ENCODE measurements at regions not wholly inside any gene's neighbourhood (a gene's known extent, or its start where the extent isn't known, plus 50 kb on each side); places are given as distances from the start of the nearest gene placed in this dataset.

DNA sequence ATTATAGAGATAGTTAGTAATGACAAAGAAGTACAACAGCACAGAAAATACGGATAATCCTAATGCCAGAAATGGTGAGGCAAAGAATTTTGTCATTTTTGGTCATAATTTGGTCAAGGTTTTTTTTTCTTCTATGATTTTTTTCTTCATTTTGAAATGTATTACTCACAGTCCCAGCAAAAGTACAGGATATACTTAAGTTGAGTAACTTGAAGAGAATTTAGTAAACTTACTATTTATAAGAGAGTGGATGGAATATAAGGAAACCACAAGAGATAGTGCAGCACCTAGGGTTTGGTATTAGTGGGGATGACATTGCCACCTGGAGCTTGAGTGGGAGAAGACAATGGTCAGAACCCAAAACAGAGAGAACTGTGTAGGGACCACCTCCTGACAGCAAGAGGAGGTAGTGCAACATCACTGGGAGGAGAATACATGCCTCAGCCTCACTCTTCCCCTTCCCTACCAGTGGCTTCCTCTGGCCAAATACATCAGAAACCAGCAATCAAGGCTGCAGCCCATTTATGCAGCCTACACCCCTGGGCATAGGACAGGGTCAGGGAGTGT lies 434.5 kb upstream of the TRPC7 start:
- TF ChIP-seq ZFX (IDR thresholded peaks at IDR 0.05; ENCODE audit: borderline replicate concordance): no peak
- no peak for TF ChIP-seq CTCF (IDR thresholded peaks at IDR 0.05)
- no peak overlapping the region for H3K27ac ChIP-seq

GRCh38 chr5:136793300-136793699 lies 428.0 kb upstream of the TRPC7 start:
- TF ChIP-seq ZFX (IDR thresholded peaks at IDR 0.05; ENCODE audit: borderline replicate concordance) (no peak), CTCF (IDR thresholded peaks at IDR 0.05) (no peak)

GRCh38 chr5:136781464-136781863 lies 416.1 kb upstream of the TRPC7 start:
- TF ChIP-seq ZFX (IDR thresholded peaks at IDR 0.05; ENCODE audit: borderline replicate concordance): no peak
- TF ChIP-seq CTCF (IDR thresholded peaks at IDR 0.05): no peak
- no peak overlapping the region for H3K27ac ChIP-seq

More at GRCh38 chr5:136793300-136793699, 428.0 kb upstream of the TRPC7 start:
- no peak overlapping the region for H3K27ac ChIP-seq

DNA sequence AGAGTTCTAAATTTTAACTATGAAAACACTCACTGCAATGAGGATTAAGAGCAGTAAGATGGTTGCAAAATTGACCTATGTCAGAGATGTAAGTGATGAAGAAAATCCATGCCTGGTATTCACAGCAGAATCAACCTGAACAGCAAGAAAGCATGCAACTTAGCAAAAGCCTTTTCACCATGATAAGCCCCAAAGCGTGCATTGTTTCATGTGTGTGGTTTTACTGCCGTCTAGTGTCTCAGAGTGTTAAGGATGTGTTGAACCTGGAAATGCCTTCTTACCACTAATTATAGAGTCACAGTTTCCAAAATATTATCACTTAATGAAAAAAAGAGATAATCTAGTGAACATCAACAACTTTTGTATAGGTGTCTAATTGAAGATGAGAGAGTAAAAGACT lies 415.2 kb upstream of the TRPC7 start:
- H3K27ac ChIP-seq: no peak overlapping the region
- no peak for TF ChIP-seq ZFX (IDR thresholded peaks at IDR 0.05; ENCODE audit: borderline replicate concordance)
- TF ChIP-seq CTCF (IDR thresholded peaks at IDR 0.05): no peak

- TF ChIP-seq ZFX (IDR thresholded peaks at IDR 0.05; ENCODE audit: borderline replicate concordance) (no peak), CTCF (IDR thresholded peaks at IDR 0.05) (no peak)
- H3K27ac ChIP-seq: no peak overlapping the region
These were observed 410.9 kb upstream of the TRPC7 start for GRCh38 chr5:136776022-136776927.

DNA sequence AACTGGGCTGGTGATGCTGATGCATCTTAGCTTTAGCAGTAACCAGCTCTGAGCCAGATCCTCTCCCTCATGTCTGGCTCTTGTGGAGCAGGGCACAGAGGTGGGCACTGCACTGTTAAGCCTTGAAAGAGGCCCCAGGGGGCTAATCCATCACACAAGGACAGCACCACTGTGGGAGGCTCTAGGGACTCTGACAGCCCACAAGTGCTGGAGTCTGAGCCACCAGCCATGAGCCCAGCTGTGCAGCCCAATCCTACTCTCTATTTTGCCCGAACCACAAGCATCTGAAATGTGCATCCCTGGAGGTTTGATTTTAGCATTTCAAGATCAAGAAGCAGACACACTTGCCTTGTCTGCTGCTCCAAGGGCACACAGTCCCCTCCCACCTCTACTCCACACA lies 407.1 kb upstream of the TRPC7 start:
- no peak overlapping the region for H3K27ac ChIP-seq
- no peak for TF ChIP-seq CTCF (IDR thresholded peaks at IDR 0.05)
- TF ChIP-seq ZFX (IDR thresholded peaks at IDR 0.05; ENCODE audit: borderline replicate concordance): no peak

All from 22Rv1 (cell line).